HS-27A (cell line): ENCODE measurements at regions not wholly inside any gene's neighbourhood (a gene's known extent, or its start where the extent isn't known, plus 50 kb on each side); places are given as distances from the start of the nearest gene placed in this dataset.

Experiments
- DNase-seq: peaks from one replicate; pipeline ENCODE4 v3.0.0-alpha.2; 2012; ENCODE audit warnings: low read depth, missing footprints

- DNase-seq = no peak
Observed at GRCh38 chr22:48700180-48700565, 1127.5 kb downstream of the BRD1 start.

- DNase-seq = no peak
Observed at GRCh38 chr22:48699511-48699910, 1128.2 kb downstream of the BRD1 start.

- DNase-seq = no peak
Observed at GRCh38 chr22:48698618-48699017, 1129.1 kb downstream of the BRD1 start.

- no peak for DNase-seq
Observed at GRCh38 chr22:48697694-48698276, 1129.9 kb downstream of the BRD1 start.

- no peak for DNase-seq
Observed at GRCh38 chr22:48697223-48697622, 1130.5 kb downstream of the BRD1 start.

GRCh38 chr22:48696371-48696770 is 1131.3 kb downstream of the BRD1 start:
- no peak for DNase-seq

GRCh38 chr22:48695731-48696305 is 1131.9 kb downstream of the BRD1 start:
- DNase-seq = no peak

- DNase-seq = no peak
Observed at GRCh38 chr22:48695251-48695650, 1132.4 kb downstream of the BRD1 start.

GRCh38 chr22:48694296-48694883 is 1133.3 kb downstream of the BRD1 start:
- no peak for DNase-seq

- no peak for DNase-seq
Observed at GRCh38 chr22:48693377-48694135, 1134.1 kb downstream of the BRD1 start.

- DNase-seq = no peak
Observed at GRCh38 chr22:48692734-48693376, 1134.8 kb downstream of the BRD1 start.

GRCh38 chr22:48691431-48691851 is 1136.2 kb downstream of the BRD1 start:
- DNase-seq = no peak

GRCh38 chr22:48690583-48691317 is 1136.9 kb downstream of the BRD1 start:
- no peak for DNase-seq

- DNase-seq = no peak
Observed at GRCh38 chr22:48689206-48689605, 1138.5 kb downstream of the BRD1 start.

- no peak for DNase-seq
Observed at GRCh38 chr22:48688366-48688765, 1139.3 kb downstream of the BRD1 start.

- no peak for DNase-seq
Observed at GRCh38 chr22:48687606-48688005, 1140.1 kb downstream of the BRD1 start.

GRCh38 chr22:48686694-48687302 is 1140.9 kb downstream of the BRD1 start:
- no peak for DNase-seq

- DNase-seq = no peak
Observed at GRCh38 chr22:48685767-48686166, 1141.9 kb downstream of the BRD1 start.

GRCh38 chr22:48683640-48684039 is 1144.0 kb downstream of the BRD1 start:
- DNase-seq = no peak

- no peak for DNase-seq
Observed at GRCh38 chr22:48682504-48682903, 1145.2 kb downstream of the BRD1 start.

- DNase-seq = no peak
Observed at GRCh38 chr22:48680601-48681000, 1147.1 kb downstream of the BRD1 start.
